LNCaP clone FGC (cell line): ENCODE measurements at regions not wholly inside any gene's neighbourhood (a gene's known extent, or its start where the extent isn't known, plus 50 kb on each side); places are given as distances from the start of the nearest gene placed in this dataset.
A peak's percentile ranks its signal among the peaks of the same experiment; 100 is the strongest.

Source experiments
- DNase-seq: peaks from one replicate; pipeline ENCODE4 v3.0.0-alpha.2; 2011; ENCODE audit warnings: low read depth
- H3K4me3 ChIP-seq: 2 replicates; pipeline ENCODE4 v1.5.1; 2011; ENCODE audit warnings: mild to moderate bottlenecking, low read depth, low read length, control low read depth
- CTCF ChIP-seq: IDR thresholded peaks from 2 replicates; pipeline ENCODE4 v1.5.1; 2012; ENCODE audit warnings: mild to moderate bottlenecking; ENCODE audit not compliant: control insufficient read depth, insufficient read depth; ENCODE audit errors: extremely low read depth

- no peak for TF ChIP-seq CTCF
- no peak for DNase-seq
Observed at GRCh38 chrX:82675104-82675503, 833.0 kb upstream of the POU3F4 start.

GRCh38 chrX:82676386-82676785 is 831.7 kb upstream of the POU3F4 start:
- H3K4me3 ChIP-seq, result no peak overlapping the region
- peak; percentile 17; the same call in 1 of the 2 replicates for TF ChIP-seq CTCF
- DNase-seq, result no peak

More at GRCh38 chrX:82675104-82675503, 833.0 kb upstream of the POU3F4 start:
- H3K4me3 ChIP-seq, result no peak overlapping the region

- H3K4me3 ChIP-seq, result no peak overlapping the region
- no peak for TF ChIP-seq CTCF
- no peak for DNase-seq
Observed at GRCh38 chrX:82677286-82677685, 830.8 kb upstream of the POU3F4 start.

- no peak for DNase-seq
- no peak for TF ChIP-seq CTCF
- no peak overlapping the region for H3K4me3 ChIP-seq
Observed at GRCh38 chrX:82692991-82693390, 815.1 kb upstream of the POU3F4 start.

GRCh38 chrX:82695066-82695465 is 813.0 kb upstream of the POU3F4 start:
- no peak for TF ChIP-seq CTCF
- no peak overlapping the region for H3K4me3 ChIP-seq
- no peak for DNase-seq

GRCh38 chrX:82703551-82703950 is 804.5 kb upstream of the POU3F4 start:
- no peak overlapping the region for H3K4me3 ChIP-seq
- no peak for DNase-seq

More at GRCh38 chrX:82703551-82703950, 804.5 kb upstream of the POU3F4 start:
- TF ChIP-seq CTCF, result no peak
